Astrocyte of the cerebellum (primary cell): ENCODE measurements at regions not wholly inside any gene's neighbourhood (a gene's known extent, or its start where the extent isn't known, plus 50 kb on each side); places are given as distances from the start of the nearest gene placed in this dataset.

ENCODE experiments used
- DNase-seq: peaks from one replicate; pipeline ENCODE4 v3.0.0-alpha.2; 2011; ENCODE audit warnings: low read depth
- H3K4me3 ChIP-seq: 2 replicates; pipeline ENCODE4 v1.5.1; 2011; ENCODE audit warnings: mild to moderate bottlenecking, low read depth, low read length, moderate library complexity
- CTCF ChIP-seq: IDR thresholded peaks from 2 replicates; pipeline ENCODE4 v1.5.1; 2012; ENCODE audit warnings: low read length, low read depth, moderate library complexity, mild to moderate bottlenecking; ENCODE audit errors: missing control alignments
- in situ Hi-C: cut with HindIII; loops from 2 replicates; pipeline ENCODE4 v1.10.0; 2017; ENCODE audit warnings: low sequenced_read_pairs

- DNase-seq: no peak
- no peak for TF ChIP-seq CTCF
- in situ Hi-C loops: no loop called here
- H3K4me3 ChIP-seq: no peak overlapping the region
Observed at GRCh38 chr2:167822690-167823465, 424.5 kb downstream of the STK39 start.

DNA sequence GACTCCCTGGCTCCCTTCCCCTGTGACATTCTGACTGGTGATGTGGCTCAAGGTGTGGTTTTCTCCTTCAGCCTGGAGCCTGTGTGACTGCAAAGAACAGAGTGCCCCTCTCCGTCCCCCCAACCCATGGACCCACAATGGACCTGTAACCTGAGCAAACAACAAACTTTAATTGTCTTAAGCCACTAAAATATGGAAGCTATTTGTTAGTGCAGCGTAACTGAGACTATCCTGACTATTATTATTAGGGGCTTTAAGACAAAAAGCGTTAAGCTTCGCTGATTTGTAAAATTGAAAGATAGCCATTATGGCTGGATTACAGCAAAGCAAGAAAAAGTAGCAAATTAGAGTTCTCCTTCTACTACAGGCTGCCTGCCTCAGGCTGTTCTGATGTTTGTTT lies 426.9 kb downstream of the STK39 start:
- TF ChIP-seq CTCF: no peak
- no peak overlapping the region for H3K4me3 ChIP-seq
- in situ Hi-C loops: no loop called here
- no peak for DNase-seq

GRCh38 chr2:167818521-167818920 lies 428.9 kb downstream of the STK39 start:
- in situ Hi-C loops: no loop called here
- DNase-seq: no peak
- H3K4me3 ChIP-seq: no peak overlapping the region
- TF ChIP-seq CTCF: no peak

DNA sequence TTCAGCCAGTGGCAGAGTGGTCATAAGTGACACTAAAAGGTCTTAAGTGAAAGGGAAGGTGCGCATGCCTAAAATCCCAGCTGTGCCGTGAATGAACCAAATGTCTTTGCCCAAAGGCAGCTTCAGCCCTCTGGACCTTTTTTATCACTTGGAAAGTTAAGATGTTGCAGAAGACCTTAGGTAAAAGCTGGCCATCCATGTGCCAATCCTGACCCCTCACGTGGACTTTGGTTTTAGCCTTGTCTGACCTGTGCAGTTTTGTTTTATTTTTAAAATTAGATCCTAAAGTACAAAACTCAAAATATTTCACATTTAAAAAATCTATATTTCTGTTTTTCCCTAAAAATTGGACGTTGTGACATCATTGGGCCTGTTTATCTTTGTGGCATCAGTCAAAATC lies 429.5 kb downstream of the STK39 start:
- no peak overlapping the region for H3K4me3 ChIP-seq
- in situ Hi-C loops: no loop called here
- DNase-seq: no peak
- TF ChIP-seq CTCF: no peak

GRCh38 chr2:167817422-167817821 lies 430.0 kb downstream of the STK39 start:
- in situ Hi-C loops: no loop called here
- no peak overlapping the region for H3K4me3 ChIP-seq
- no peak for DNase-seq
- no peak for TF ChIP-seq CTCF

DNA sequence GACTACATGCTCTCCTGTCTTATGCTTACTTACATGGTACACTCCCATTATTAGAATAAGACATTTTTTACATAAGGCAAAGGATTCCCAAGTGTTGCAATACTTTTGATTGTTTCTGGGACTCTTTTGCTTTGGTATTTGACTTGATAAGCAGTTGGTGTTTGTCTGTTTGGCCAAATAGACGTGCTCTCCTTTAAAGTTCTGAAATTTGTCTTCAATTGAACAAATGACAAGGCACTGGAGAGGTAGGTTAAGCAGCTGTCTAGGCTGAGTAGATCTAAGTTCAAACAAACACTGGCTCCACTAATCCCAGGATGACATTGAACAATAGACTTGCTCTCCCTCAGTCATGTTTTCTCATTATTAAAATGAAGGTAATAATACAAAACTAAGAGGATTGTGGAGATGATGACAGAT lies 430.5 kb downstream of the STK39 start:
- DNase-seq: no peak
- no peak for TF ChIP-seq CTCF
- in situ Hi-C loops: no loop called here
- no peak overlapping the region for H3K4me3 ChIP-seq
